ENCODE measurements at regions not wholly inside any gene's neighbourhood (a gene's known extent, or its start where the extent isn't known, plus 50 kb on each side); places are given as distances from the start of the nearest gene placed in this dataset.

- no peak for DNase-seq
These were observed 95.0 kb downstream of the KLF6 start for GRCh38 chr10:3689871-3690510.

GRCh38 chr10:3687510-3688081 lies 97.4 kb downstream of the KLF6 start:
- DNase-seq = no peak

GRCh38 chr10:3685384-3685783 lies 99.6 kb downstream of the KLF6 start:
- DNase-seq = no peak

GRCh38 chr10:3684891-3685290 lies 100.1 kb downstream of the KLF6 start:
- DNase-seq = no peak

GRCh38 chr10:3683560-3683959 lies 101.4 kb downstream of the KLF6 start:
- no peak for DNase-seq

- no peak for DNase-seq
These were observed 102.3 kb downstream of the KLF6 start for GRCh38 chr10:3682745-3683144.

- no peak for DNase-seq
These were observed 103.1 kb downstream of the KLF6 start for GRCh38 chr10:3681642-3682554.

- DNase-seq = no peak
These were observed 104.9 kb downstream of the KLF6 start for GRCh38 chr10:3679950-3680629.

- DNase-seq = no peak
These were observed 106.3 kb downstream of the KLF6 start for GRCh38 chr10:3678629-3679227.

GRCh38 chr10:3676564-3676963 lies 108.4 kb downstream of the KLF6 start:
- DNase-seq = peak; percentile 44 to 59

- no peak for DNase-seq
These were observed 112.8 kb downstream of the KLF6 start for GRCh38 chr10:3672220-3672619.

- peak; percentile 50 to 67 for DNase-seq
These were observed 113.5 kb downstream of the KLF6 start for GRCh38 chr10:3671386-3671955.

GRCh38 chr10:3668966-3669330 lies 116.1 kb downstream of the KLF6 start:
- no peak for DNase-seq

- DNase-seq = peak in 1 of 2 donors; percentile 26
These were observed 116.6 kb downstream of the KLF6 start for GRCh38 chr10:3668276-3668965.

- DNase-seq = peak; percentile 17 to 47
These were observed 118.3 kb downstream of the KLF6 start for GRCh38 chr10:3666525-3667302.

GRCh38 chr10:3665316-3665908 lies 119.6 kb downstream of the KLF6 start:
- DNase-seq = no peak

- DNase-seq = no peak
These were observed 122.2 kb downstream of the KLF6 start for GRCh38 chr10:3662775-3663174.

GRCh38 chr10:3661271-3661670 lies 123.7 kb downstream of the KLF6 start:
- no peak for DNase-seq

GRCh38 chr10:3660753-3661152 lies 124.3 kb downstream of the KLF6 start:
- DNase-seq = no peak

GRCh38 chr10:3659203-3659917 lies 125.6 kb downstream of the KLF6 start:
- DNase-seq = no peak
